ENCODE measurements at regions not wholly inside any gene's neighbourhood (a gene's known extent, or its start where the extent isn't known, plus 50 kb on each side); places are given as distances from the start of the nearest gene placed in this dataset.

DNA sequence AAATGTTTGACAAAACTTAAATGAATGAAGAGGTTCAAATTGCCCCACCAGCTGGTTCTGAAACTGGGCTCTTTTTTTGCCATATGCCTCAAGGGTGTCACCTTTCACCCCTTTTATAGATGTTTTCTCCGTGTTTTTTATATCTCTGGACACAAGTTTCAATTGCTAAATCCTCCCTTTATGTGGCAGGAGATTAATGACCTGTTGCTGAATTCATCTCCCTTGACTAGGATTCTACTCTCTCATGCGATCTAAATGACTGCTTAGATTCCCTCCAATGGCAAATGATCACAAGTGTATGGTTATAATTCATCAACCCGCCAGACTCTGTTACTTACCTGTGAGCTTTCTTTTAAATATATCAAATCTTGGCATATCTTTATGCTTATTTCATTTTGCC, 677.0 kb upstream of the POT1 start:
- H3K27me3 ChIP-seq: no peaks in the 10 kb centered on the region
- in situ Hi-C loops (cut with MboI; ENCODE audit: low sequenced_read_pairs in 4 of 4): no loop called here
- TF ChIP-seq, protein P1, sequence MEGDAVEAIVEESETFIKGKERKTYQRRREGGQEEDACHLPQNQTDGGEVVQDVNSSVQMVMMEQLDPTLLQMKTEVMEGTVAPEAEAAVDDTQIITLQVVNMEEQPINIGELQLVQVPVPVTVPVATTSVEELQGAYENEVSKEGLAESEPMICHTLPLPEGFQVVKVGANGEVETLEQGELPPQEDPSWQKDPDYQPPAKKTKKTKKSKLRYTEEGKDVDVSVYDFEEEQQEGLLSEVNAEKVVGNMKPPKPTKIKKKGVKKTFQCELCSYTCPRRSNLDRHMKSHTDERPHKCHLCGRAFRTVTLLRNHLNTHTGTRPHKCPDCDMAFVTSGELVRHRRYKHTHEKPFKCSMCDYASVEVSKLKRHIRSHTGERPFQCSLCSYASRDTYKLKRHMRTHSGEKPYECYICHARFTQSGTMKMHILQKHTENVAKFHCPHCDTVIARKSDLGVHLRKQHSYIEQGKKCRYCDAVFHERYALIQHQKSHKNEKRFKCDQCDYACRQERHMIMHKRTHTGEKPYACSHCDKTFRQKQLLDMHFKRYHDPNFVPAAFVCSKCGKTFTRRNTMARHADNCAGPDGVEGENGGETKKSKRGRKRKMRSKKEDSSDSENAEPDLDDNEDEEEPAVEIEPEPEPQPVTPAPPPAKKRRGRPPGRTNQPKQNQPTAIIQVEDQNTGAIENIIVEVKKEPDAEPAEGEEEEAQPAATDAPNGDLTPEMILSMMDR (IDR thresholded peaks at IDR 0.05 in 4 of 5, conservative IDR thresholded peaks at IDR 0.05 in 1 of 5): no peak
- no peak for TF ChIP-seq POLR2A (IDR thresholded peaks at IDR 0.05)
- no peak overlapping the region for H3K27ac ChIP-seq
- H3K4me3 ChIP-seq: no peak overlapping the region
- H3K9me3 ChIP-seq: no peaks in the 10 kb centered on the region
- H3K36me3 ChIP-seq: no peaks in the 10 kb centered on the region
- intact Hi-C loops (cut with DNase I; ENCODE audit: low total_unique reads): no loop called here
- DNase-seq (no peak), ATAC-seq (no peak)
- no peaks in the 10 kb centered on the region for H3K4me1 ChIP-seq

DNA sequence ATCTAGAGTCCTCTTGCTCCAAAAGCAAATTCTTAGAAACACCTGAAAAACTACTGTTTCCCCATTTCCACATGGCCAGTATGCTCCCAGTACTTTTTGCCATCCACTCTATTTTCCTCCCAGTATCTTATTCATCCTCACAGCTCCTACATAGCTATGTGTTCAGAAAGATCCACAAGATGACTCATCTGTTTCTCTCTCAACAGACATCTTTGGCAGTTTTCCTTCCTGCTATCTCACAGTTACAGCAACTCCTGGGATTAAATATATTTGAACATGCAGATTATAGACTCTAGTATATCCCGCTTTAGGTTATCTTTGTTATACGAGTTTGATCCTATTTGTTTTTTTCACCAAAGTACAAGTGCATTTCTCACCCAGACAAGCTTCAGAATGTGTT, 675.6 kb upstream of the POT1 start:
- ATAC-seq (no peak), DNase-seq (no peak)
- no peaks in the 10 kb centered on the region for H3K36me3 ChIP-seq
- H3K4me3 ChIP-seq: no peak overlapping the region
- H3K27me3 ChIP-seq: no peaks in the 10 kb centered on the region
- TF ChIP-seq, protein P1 (IDR thresholded peaks at IDR 0.05 in 4 of 5, conservative IDR thresholded peaks at IDR 0.05 in 1 of 5): no peak
- no peak for TF ChIP-seq POLR2A (IDR thresholded peaks at IDR 0.05)
- H3K4me1 ChIP-seq: no peaks in the 10 kb centered on the region
- H3K9me3 ChIP-seq: no peaks in the 10 kb centered on the region
- intact Hi-C loops (cut with DNase I; ENCODE audit: low total_unique reads): no loop called here
- H3K27ac ChIP-seq: no peak overlapping the region
- in situ Hi-C loops (cut with MboI; ENCODE audit: low sequenced_read_pairs in 4 of 4): no loop called here

DNA sequence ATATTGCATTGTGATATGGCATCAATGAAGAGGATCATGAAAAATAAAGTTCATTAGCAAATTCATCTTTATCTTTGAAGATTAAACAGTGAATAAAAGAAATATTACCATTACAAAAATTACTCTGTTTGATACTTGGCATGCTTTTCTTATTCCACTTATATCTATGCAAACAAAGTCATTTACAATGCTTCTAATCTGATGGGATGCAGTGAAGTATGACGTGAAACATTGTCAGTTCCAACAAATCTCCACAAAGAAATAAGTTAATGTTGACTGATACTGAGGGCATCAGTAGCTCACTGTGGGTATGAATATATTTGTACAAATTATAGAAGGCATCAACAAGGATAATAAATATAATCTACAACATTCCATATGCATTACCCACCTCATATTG, 672.8 kb upstream of the POT1 start:
- in situ Hi-C loops (cut with MboI; ENCODE audit: low sequenced_read_pairs in 4 of 4): no loop called here
- intact Hi-C loops (cut with DNase I; ENCODE audit: low total_unique reads): no loop called here
- no peaks in the 10 kb centered on the region for H3K4me1 ChIP-seq
- H3K4me3 ChIP-seq: no peak overlapping the region
- TF ChIP-seq, protein P1 (IDR thresholded peaks at IDR 0.05 in 4 of 5, conservative IDR thresholded peaks at IDR 0.05 in 1 of 5): no peak
- TF ChIP-seq POLR2A (IDR thresholded peaks at IDR 0.05): no peak
- no peaks in the 10 kb centered on the region for H3K36me3 ChIP-seq
- H3K27ac ChIP-seq: no peak overlapping the region
- ATAC-seq (no peak), DNase-seq (no peak)
- H3K27me3 ChIP-seq: no peaks in the 10 kb centered on the region
- H3K9me3 ChIP-seq: no peaks in the 10 kb centered on the region

DNA sequence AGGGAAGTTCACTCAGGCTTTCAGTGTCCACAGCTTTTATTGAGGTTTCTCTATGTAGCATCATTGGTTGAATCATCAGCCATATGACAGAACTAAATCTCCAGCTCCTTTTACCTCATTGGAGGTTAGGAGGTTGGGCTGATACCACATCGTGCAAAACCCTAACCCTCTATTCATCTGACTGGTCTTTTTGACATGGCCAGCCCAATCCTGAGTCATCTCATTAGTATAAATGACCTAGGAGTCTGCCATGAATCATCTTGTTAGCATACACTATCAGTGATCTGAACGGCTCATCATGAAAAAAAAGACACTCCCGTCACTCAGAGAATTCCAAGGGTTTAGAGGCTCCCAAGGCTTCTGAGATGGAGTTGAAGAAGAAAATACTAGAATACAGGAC, 669.8 kb upstream of the POT1 start:
- Histone ChIP-seq H3K36me3 (no peaks in the 10 kb centered on the region), H3K27me3 (no peaks in the 10 kb centered on the region), H3K4me3 (no peak overlapping the region), H3K4me1 (no peaks in the 10 kb centered on the region), H3K9me3 (no peaks in the 10 kb centered on the region), H3K27ac (no peak overlapping the region)
- ATAC-seq: no peak
- TF ChIP-seq POLR2A (IDR thresholded peaks at IDR 0.05): no peak
- TF ChIP-seq, protein P1 (IDR thresholded peaks at IDR 0.05 in 4 of 5, conservative IDR thresholded peaks at IDR 0.05 in 1 of 5): no peak
- no peak for DNase-seq
- in situ Hi-C loops (cut with MboI; ENCODE audit: low sequenced_read_pairs in 4 of 4): no loop called here
- intact Hi-C loops (cut with DNase I; ENCODE audit: low total_unique reads): no loop called here

DNA sequence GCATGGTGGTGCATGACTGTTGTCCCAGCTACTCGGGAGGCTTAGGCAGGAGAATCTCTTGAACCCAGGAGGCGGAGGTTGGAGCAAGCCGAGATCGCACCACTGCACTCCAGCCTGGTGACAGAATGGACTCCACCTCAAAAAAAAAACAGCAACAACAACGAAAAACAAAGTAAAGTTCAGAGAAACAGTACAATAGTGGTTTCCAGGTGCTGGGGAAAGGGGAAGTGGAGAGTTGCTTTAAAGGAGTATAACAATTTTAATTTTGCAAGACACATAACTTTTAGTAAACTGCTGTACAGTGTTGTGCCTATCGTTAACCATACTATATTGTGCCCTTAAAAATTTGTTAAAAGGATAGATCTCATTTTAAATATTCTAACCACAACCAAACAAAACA, 662.7 kb upstream of the POT1 start:
- in situ Hi-C loops (cut with MboI; ENCODE audit: low sequenced_read_pairs in 4 of 4): no loop called here
- ATAC-seq: no peak
- DNase-seq: no peak

More for the DNA sequence above, 662.7 kb upstream of the POT1 start:
- Histone ChIP-seq H3K4me1 (no peaks in the 10 kb centered on the region), H3K27ac (no peak overlapping the region), H3K4me3 (no peak overlapping the region), H3K27me3 (no peaks in the 10 kb centered on the region), H3K36me3 (no peaks in the 10 kb centered on the region), H3K9me3 (no peaks in the 10 kb centered on the region)
- TF ChIP-seq, protein P1 (IDR thresholded peaks at IDR 0.05 in 4 of 5, conservative IDR thresholded peaks at IDR 0.05 in 1 of 5): no peak
- TF ChIP-seq POLR2A (IDR thresholded peaks at IDR 0.05): no peak
- intact Hi-C loops (cut with DNase I; ENCODE audit: low total_unique reads): no loop called here

All from gastrocnemius medialis (tissue), 4 donors.